GM18502 (cell line): ENCODE measurements at regions not wholly inside any gene's neighbourhood (a gene's known extent, or its start where the extent isn't known, plus 50 kb on each side); places are given as distances from the start of the nearest gene placed in this dataset.

Experiments
- ATAC-seq: cut with Tn5 transposase; IDR thresholded peaks from one replicate; pipeline ENCODE4 v1.9.1; 2021; ENCODE audit warnings: mild to moderate bottlenecking; ENCODE audit not compliant: unreplicated experiment, poor library complexity

- ATAC-seq, result no peak
These were observed 879.8 kb downstream of the SOCS6 start for GRCh38 chr18:71168557-71169145.

GRCh38 chr18:71136487-71136886 lies 847.6 kb downstream of the SOCS6 start:
- no peak for ATAC-seq

GRCh38 chr18:71134122-71134521 lies 845.3 kb downstream of the SOCS6 start:
- no peak for ATAC-seq

GRCh38 chr18:71131918-71132317 lies 843.1 kb downstream of the SOCS6 start:
- no peak for ATAC-seq

GRCh38 chr18:71130351-71130750 lies 841.5 kb downstream of the SOCS6 start:
- no peak for ATAC-seq

- ATAC-seq, result no peak
These were observed 836.7 kb downstream of the SOCS6 start for GRCh38 chr18:71125581-71125980.

GRCh38 chr18:71116535-71116934 lies 827.7 kb downstream of the SOCS6 start:
- no peak for ATAC-seq

- ATAC-seq, result no peak
These were observed 826.4 kb downstream of the SOCS6 start for GRCh38 chr18:71115261-71115660.

GRCh38 chr18:71114550-71115210 lies 825.8 kb downstream of the SOCS6 start:
- ATAC-seq, result no peak

GRCh38 chr18:71107244-71107643 lies 818.4 kb downstream of the SOCS6 start:
- ATAC-seq, result no peak

GRCh38 chr18:71106701-71107100 lies 817.9 kb downstream of the SOCS6 start:
- ATAC-seq, result no peak

- no peak for ATAC-seq
These were observed 817.2 kb downstream of the SOCS6 start for GRCh38 chr18:71105994-71106546.

GRCh38 chr18:71105078-71105819 lies 816.4 kb downstream of the SOCS6 start:
- no peak for ATAC-seq

- ATAC-seq, result no peak
These were observed 790.8 kb downstream of the SOCS6 start for GRCh38 chr18:71079606-71080005.

- ATAC-seq, result no peak
These were observed 788.6 kb downstream of the SOCS6 start for GRCh38 chr18:71077451-71077850.

GRCh38 chr18:71075147-71075546 lies 786.3 kb downstream of the SOCS6 start:
- ATAC-seq, result no peak

- ATAC-seq, result no peak
These were observed 779.5 kb downstream of the SOCS6 start for GRCh38 chr18:71068338-71068737.

- ATAC-seq, result no peak
These were observed 761.0 kb downstream of the SOCS6 start for GRCh38 chr18:71049893-71050292.

- ATAC-seq, result no peak
These were observed 759.0 kb downstream of the SOCS6 start for GRCh38 chr18:71047882-71048281.

GRCh38 chr18:71045331-71046065 lies 756.7 kb downstream of the SOCS6 start:
- no peak for ATAC-seq

GRCh38 chr18:71040161-71040560 lies 751.3 kb downstream of the SOCS6 start:
- ATAC-seq, result no peak
